Urothelium cell line (cell line): ENCODE measurements at regions not wholly inside any gene's neighbourhood (a gene's known extent, or its start where the extent isn't known, plus 50 kb on each side); places are given as distances from the start of the nearest gene placed in this dataset.

Experiments
- DNase-seq: peaks from one replicate; pipeline ENCODE4 v3.0.0; 2011; ENCODE audit warnings: low spot score, mixed read lengths
- FAIRE-seq: peaks from 2 replicates; lab custom pipeline; 2011; peaks lifted over from hg19 to GRCh38; lab: Jason Lieb, UNC

DNA sequence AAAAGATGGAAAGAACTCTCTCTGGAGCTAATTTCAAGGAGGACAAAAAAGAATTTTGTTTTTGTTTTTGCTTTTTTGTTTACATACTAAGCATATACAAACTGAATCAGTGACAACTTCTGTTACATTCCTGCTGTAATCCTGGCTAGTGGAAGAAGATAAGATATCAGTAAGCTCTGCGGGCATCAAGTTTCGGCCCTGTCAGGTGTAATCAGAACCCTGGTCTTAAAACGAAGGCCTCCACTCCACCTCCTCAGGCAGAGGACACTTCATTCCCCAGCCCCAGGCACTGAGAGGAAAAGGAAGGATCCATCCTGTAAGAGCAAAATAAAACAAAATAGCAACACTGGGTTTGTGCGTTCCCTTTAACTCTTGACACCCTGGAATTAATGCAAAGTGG is 88.9 kb upstream of the ARHGAP29 start:
- FAIRE-seq: no peak
- DNase-seq: peak; percentile 45

DNA sequence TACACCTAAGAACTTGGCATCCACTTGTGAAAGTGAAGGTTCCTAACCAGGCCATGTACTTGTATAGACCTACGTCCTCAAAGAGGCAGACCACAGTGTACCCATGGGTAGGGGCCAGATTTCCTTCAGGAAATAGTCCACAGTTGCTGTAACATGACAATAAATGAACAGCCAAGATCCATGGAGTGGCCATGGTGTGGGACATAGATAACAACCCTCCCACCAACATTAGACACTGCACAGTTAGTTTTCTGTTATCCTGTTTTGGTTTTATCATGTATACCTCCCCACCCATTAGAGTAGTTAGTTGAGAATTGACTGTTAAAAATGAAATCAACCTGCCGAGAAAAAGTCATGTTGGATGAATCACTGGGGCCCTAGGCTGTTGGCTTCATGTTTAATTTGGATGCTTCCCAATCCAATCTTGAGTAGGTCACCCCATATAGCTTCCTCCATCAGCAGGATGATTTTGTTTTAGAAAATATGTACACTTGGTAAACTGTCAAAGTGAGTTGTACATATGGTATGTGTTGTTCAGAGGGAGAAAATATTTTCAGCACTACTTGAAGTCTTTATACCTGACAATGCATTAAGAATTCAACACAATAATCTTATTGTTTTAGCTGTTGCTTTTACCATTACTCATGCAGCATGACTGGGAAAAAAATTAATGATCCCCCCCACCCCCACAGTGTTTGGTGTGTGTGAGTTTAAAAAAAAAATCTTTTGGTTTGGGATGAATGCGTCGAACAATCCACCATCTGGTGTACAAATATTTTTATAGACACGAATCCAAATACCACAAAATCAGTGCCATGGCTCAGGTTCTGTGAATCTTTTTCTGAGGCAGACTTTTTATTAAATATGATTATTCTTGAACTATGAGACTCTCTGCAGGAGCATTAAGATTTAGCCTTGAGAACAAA is 88.3 kb upstream of the ARHGAP29 start:
- peak; percentile 32 for FAIRE-seq
- DNase-seq: peak; percentile 75

DNA sequence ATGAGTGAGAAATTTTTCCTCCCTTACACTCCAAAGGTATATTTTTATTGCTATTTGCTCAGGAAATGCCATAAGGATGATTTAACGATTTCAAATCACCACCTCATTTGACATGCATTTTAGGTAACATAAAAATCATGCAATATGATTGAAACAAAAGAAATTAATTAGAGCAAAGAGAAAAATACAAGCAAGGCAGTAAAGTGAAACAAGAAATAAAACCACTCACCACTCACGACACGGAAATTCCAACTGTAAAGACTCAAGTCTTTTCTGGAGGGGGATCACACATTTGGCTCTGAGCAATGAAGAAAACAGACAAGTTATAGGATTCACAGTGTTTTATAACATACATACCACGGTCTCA is 86.8 kb upstream of the ARHGAP29 start:
- FAIRE-seq: no peak
- DNase-seq: no peak

GRCh38 chr1:94323311-94324177 is 86.2 kb upstream of the ARHGAP29 start:
- DNase-seq (no peak), FAIRE-seq (no peak)

DNA sequence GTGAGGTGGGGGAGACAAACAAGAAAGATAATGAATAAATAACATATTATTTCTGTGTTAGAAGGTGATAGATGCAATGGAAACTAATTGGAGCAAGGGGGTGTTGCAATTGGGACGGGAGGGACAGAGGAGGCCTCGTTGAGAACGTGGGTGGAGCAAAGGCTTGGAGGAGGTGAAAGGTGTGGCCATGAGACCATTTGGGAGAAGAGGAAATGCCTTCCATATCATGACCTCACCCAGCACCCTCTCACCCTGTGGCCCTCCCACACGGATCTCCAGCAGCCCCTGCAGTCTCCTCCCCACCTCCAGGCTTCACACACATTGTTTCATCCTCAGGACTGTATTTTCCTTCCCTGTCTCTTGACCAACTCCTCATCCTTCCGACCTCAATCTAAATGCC is 85.3 kb upstream of the ARHGAP29 start:
- FAIRE-seq: no peak
- peak; percentile 71 for DNase-seq

DNA sequence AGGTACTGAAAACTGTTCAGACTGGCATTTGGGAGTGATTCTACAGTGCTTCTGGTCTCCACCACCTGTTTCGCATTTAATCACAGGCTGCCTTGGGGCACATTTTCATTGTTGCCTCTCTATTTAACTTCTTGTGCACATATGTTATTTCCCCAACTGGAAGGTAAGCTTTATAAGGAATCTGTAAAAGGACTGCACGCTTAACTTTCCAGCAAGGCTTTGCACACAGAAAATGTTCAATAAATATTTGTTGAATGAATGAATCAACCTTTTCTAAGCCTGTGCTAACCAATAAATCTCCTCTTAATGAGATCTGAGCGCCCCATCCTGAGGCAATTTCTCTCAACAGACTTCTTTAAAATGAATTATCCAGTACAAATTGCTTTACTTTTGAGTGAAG is 84.3 kb upstream of the ARHGAP29 start:
- DNase-seq (no peak), FAIRE-seq (no peak)

GRCh38 chr1:94319319-94320102 is 82.1 kb upstream of the ARHGAP29 start:
- DNase-seq (no peak), FAIRE-seq (no peak)

DNA sequence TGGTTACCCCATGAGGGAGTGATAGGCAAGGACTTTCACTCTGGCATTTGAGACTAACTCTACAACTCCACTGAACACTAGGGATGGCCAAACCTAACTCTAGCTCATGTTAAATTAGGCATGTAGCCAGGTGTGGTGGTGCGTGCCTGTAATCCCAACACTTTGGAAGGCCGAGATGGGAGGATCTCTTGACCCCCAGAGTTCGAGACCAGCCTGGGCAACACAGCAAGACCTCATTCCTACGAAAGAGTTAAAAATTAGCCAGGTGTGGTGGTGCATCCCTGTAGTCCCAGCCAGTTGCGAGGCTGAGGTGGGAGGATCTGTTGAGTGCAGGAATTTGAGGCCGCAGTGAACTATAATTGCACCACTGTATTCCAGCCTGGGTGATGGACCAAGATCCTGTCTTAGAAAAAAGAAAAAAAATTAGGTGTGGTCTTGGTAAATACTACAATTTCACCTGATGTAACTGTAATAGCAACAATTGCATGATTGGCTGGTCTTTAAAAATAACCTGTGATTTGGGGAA is 81.2 kb upstream of the ARHGAP29 start:
- DNase-seq (no peak), FAIRE-seq (no peak)

GRCh38 chr1:94317790-94318188 is 80.4 kb upstream of the ARHGAP29 start:
- FAIRE-seq (no peak), DNase-seq (no peak)

DNA sequence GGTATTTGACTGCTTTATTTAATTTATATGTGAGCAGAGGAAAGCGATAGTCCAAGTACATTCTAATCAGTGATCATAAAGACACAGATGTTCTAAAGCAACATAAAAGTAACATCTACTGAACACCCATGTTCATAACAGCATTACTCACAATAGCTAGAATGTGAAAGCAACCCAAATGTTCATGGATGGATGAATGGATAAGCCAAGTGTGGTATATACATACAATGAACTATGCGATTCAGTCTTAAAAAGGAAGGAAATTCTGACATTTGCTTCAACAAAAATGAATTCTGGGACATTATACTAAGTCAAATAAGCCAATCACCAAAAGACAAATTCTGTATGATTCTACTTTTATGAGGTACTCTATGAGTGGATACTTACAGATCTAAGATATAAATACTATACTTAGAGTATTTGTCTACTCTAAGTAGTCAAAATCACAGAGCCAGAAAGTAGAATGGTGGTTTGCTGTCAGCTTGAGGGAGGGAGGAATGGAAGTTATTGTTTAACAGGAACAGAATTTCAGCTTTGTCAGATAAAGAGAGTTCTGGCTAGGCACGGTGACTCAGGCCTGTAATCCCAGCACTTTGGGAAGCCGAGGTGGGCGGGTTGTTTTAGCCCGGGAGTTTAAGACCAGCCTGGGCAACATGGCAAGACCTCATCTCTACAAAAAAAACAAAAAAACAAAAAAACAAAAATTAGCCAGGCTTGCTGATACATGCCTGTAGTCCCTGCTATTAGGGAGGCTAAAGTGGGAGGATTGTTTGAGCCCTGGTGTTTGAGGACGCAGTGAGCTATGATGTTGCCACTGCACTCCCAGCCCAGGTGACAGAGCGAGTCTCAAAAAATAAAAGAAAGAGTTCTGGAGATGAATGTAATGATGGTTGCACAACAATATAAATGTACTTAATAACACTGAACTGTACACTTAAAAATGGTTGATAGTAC is 79.7 kb upstream of the ARHGAP29 start:
- DNase-seq (no peak), FAIRE-seq (no peak)

GRCh38 chr1:94316183-94316582 is 78.8 kb upstream of the ARHGAP29 start:
- FAIRE-seq (no peak), DNase-seq (no peak)

DNA sequence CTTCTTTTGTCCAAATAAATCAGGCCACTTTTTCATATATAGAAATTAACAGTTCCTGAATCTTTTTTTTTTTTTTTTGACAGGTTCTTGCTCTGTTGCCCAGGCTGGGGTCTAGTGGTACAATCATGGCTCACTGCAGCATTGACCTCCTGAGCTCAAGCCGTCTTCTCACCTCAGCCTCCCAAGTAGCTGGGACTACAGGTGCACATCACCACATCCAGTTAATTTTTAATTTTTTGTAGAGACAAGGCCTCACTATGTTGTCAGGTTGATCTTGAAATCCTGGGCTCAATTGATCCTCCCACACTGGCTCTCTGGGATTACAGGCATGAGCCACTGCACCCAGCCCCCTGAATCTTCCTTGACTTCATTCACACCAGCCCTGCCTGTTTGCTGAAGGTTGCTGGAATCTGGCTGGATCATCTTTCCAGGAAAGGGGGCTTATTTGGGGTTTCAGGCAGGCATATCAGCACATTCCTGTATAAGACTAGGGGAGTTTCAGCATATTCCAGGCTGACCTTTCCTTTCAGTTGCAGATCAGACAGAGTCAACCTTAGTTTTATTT is 78.2 kb upstream of the ARHGAP29 start:
- FAIRE-seq (no peak), DNase-seq (no peak)

- FAIRE-seq (no peak), DNase-seq (no peak)
Observed at GRCh38 chr1:94314222-94314858, 77.0 kb upstream of the ARHGAP29 start.

DNA sequence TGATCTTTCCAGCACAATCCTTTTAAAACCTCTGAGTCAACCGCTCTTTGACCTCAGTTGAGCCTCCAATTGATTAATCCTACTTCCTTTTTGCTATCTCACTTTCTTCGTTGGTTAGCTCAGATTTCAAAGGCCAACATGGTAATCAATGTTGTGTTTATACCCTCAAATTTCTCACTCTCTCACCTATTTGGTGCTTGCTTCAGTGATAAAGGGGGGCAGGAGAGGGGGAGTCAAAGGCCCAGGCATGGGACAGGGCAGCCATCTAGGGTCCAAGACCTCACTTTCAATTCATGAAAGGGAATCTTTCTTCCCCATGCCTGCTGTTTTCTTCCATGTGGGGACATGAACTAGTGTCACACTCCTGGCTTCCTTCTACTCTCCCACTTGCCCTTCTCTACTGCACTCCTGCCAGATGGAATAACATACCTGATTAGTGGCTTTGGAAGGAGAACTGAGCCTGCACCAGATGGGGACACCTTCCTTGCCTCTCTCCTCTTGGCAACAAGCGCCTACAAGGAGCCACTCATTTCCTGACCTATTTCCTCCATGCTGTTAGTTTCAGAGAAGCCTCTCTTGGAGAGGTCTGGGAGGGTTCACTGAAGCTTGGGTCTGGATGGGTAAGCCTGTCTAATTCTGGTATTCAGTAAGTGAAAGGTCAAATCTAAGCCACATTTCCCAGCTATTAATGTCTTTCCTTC is 73.3 kb upstream of the ARHGAP29 start:
- DNase-seq (no peak), FAIRE-seq (no peak)

- no peak for DNase-seq
- FAIRE-seq: no peak
Observed at GRCh38 chr1:94309829-94310569, 72.6 kb upstream of the ARHGAP29 start.

- no peak for DNase-seq
Observed at GRCh38 chr1:94309216-94309615, 71.8 kb upstream of the ARHGAP29 start.

GRCh38 chr1:94306521-94306920 is 69.1 kb upstream of the ARHGAP29 start:
- DNase-seq (no peak), FAIRE-seq (no peak)

More at GRCh38 chr1:94309216-94309615, 71.8 kb upstream of the ARHGAP29 start:
- no peak for FAIRE-seq

DNA sequence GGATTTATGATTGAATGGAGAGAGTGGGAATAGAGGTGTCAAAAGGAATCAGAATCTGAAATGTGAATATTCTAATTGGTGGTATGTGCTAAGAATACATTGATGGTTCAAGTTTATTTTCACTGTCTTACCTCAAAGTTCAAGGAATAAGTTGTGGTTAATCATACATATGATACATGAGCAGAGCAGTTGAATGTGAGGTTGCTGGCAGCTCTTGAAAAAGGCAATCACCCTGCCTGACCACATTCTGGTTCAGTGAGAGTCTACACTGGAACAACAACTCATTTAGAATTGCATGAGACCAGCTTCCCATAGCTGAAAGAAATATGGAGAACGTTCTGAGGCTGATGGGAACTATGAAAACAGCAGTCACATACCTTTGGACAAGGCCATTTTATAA is 68.3 kb upstream of the ARHGAP29 start:
- DNase-seq (no peak), FAIRE-seq (no peak)
